ENCODE measurements at regions not wholly inside any gene's neighbourhood (a gene's known extent, or its start where the extent isn't known, plus 50 kb on each side); places are given as distances from the start of the nearest gene placed in this dataset.
"Not testable (repeated sequence)": the region's sequence is repeated elsewhere in the genome, so short reads cannot be mapped to it uniquely, and the experiment has no call there.

GRCh38 chr3:155995525-155996370 lies 124.6 kb upstream of the KCNAB1 start:
- no peak for DNase-seq
- TF ChIP-seq CTCF (IDR thresholded peaks at IDR 0.05), result peak; percentile 65
- Mint-ChIP-seq H3K27me3 (ENCODE audit: low read depth, poor library complexity) (peaks cover 3% of the 10 kb centered on the region), H3K4me3 (no peak overlapping the region), H3K4me1 (peaks cover 4% of the 10 kb centered on the region), H3K27ac (no peak overlapping the region), H3K9me3 (peaks cover 24% of the 10 kb centered on the region), H3K36me3 (ENCODE audit: low read depth) (no peaks in the 10 kb centered on the region)

- H3K27me3 Mint-ChIP-seq (ENCODE audit: low read depth, poor library complexity), result peaks cover 3% of the 10 kb centered on the region
- TF ChIP-seq CTCF (IDR thresholded peaks at IDR 0.05), result no peak
- H3K27ac Mint-ChIP-seq, result no peak overlapping the region
- H3K4me1 Mint-ChIP-seq, result no peaks in the 10 kb centered on the region
- DNase-seq, result no peak
- H3K4me3 Mint-ChIP-seq, result no peak overlapping the region
- H3K9me3 Mint-ChIP-seq, result peaks cover 25% of the 10 kb centered on the region
- no peaks in the 10 kb centered on the region for H3K36me3 Mint-ChIP-seq (ENCODE audit: low read depth)
These were observed 123.5 kb upstream of the KCNAB1 start for GRCh38 chr3:155996882-155997281.

- H3K4me3 Mint-ChIP-seq; H3K36me3 Mint-ChIP-seq (ENCODE audit: low read depth); H3K4me1 Mint-ChIP-seq; H3K27ac Mint-ChIP-seq; H3K27me3 Mint-ChIP-seq (ENCODE audit: low read depth, poor library complexity); DNase-seq: not testable (repeated sequence)
- H3K9me3 Mint-ChIP-seq, result peaks cover 28% of the 10 kb centered on the region
These were observed 122.2 kb upstream of the KCNAB1 start for GRCh38 chr3:155998173-155998572.

GRCh38 chr3:156005736-156006135 lies 114.6 kb upstream of the KCNAB1 start:
- TF ChIP-seq CTCF (IDR thresholded peaks at IDR 0.05), result no peak
- Mint-ChIP-seq H3K36me3 (ENCODE audit: low read depth) (no peaks in the 10 kb centered on the region), H3K9me3 (peaks cover 3% of the 10 kb centered on the region)

GRCh38 chr3:156010829-156011228 lies 109.5 kb upstream of the KCNAB1 start:
- DNase-seq, result peak; percentile 27
- TF ChIP-seq CTCF (IDR thresholded peaks at IDR 0.05), result peak; percentile 48
- H3K27me3 Mint-ChIP-seq (ENCODE audit: low read depth, poor library complexity), result peaks cover 2% of the 10 kb centered on the region
- no peak overlapping the region for H3K4me3 Mint-ChIP-seq
- no peak overlapping the region for H3K27ac Mint-ChIP-seq
- no peaks in the 10 kb centered on the region for H3K36me3 Mint-ChIP-seq (ENCODE audit: low read depth)
- H3K9me3 Mint-ChIP-seq, result no peaks in the 10 kb centered on the region
- H3K4me1 Mint-ChIP-seq, result peaks cover 1% of the 10 kb centered on the region

More at GRCh38 chr3:156005736-156006135, 114.6 kb upstream of the KCNAB1 start:
- no peak overlapping the region for H3K4me3 Mint-ChIP-seq
- H3K27me3 Mint-ChIP-seq (ENCODE audit: low read depth, poor library complexity), result peaks cover under 1% of the 10 kb centered on the region
- H3K27ac Mint-ChIP-seq, result no peak overlapping the region
- peaks cover 11% of the 10 kb centered on the region for H3K4me1 Mint-ChIP-seq
- DNase-seq, result no peak

GRCh38 chr3:156014489-156014888 lies 105.9 kb upstream of the KCNAB1 start:
- Mint-ChIP-seq H3K27ac (no peak overlapping the region), H3K4me1 (no peaks in the 10 kb centered on the region), H3K36me3 (ENCODE audit: low read depth) (no peaks in the 10 kb centered on the region), H3K27me3 (ENCODE audit: low read depth, poor library complexity) (peaks cover 2% of the 10 kb centered on the region), H3K9me3 (no peaks in the 10 kb centered on the region), H3K4me3 (no peak overlapping the region)
- DNase-seq, result no peak
- no peak for TF ChIP-seq CTCF (IDR thresholded peaks at IDR 0.05)

Data from nephron progenitor cell (in vitro differentiated cells).